ENCODE measurements at regions not wholly inside any gene's neighbourhood (a gene's known extent, or its start where the extent isn't known, plus 50 kb on each side); places are given as distances from the start of the nearest gene placed in this dataset.

- Histone ChIP-seq H3K27ac (ENCODE audit: low read length) (no peak overlapping the region), H3K4me3 (ENCODE audit: low read length) (no peak overlapping the region), H3F3A (ENCODE audit: insufficient read depth, low read length) (no peaks in the 10 kb centered on the region), H3K27me3 (replicated peaks; ENCODE audit: insufficient read depth, low read length) (no peaks in the 10 kb centered on the region), H2AFZ (ENCODE audit: low read length) (no peak overlapping the region), H3K4me1 (ENCODE audit: low read length) (no peaks in the 10 kb centered on the region), H3K79me2 (ENCODE audit: low read length) (no peaks in the 10 kb centered on the region), H3K36me3 (replicated peaks; ENCODE audit: insufficient read depth, low read length) (no peaks in the 10 kb centered on the region), H4K20me1 (ENCODE audit: insufficient read depth, low read length) (no peaks in the 10 kb centered on the region), H3K9ac (ENCODE audit: low read length) (no peak overlapping the region), H3K9me2 (replicated peaks; ENCODE audit: insufficient read depth, low read length) (no peaks in the 10 kb centered on the region), H3K9me3 (replicated peaks; ENCODE audit: insufficient read depth, low read length) (no peaks in the 10 kb centered on the region), H3K4me2 (ENCODE audit: low read depth, low read length) (no peak overlapping the region)
- DNase-seq: no peak
- no peak for TF ChIP-seq EZH2phosphoT487 (IDR thresholded peaks at IDR 0.05; ENCODE audit: low read length)
- TF ChIP-seq, protein P1, sequence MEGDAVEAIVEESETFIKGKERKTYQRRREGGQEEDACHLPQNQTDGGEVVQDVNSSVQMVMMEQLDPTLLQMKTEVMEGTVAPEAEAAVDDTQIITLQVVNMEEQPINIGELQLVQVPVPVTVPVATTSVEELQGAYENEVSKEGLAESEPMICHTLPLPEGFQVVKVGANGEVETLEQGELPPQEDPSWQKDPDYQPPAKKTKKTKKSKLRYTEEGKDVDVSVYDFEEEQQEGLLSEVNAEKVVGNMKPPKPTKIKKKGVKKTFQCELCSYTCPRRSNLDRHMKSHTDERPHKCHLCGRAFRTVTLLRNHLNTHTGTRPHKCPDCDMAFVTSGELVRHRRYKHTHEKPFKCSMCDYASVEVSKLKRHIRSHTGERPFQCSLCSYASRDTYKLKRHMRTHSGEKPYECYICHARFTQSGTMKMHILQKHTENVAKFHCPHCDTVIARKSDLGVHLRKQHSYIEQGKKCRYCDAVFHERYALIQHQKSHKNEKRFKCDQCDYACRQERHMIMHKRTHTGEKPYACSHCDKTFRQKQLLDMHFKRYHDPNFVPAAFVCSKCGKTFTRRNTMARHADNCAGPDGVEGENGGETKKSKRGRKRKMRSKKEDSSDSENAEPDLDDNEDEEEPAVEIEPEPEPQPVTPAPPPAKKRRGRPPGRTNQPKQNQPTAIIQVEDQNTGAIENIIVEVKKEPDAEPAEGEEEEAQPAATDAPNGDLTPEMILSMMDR (IDR thresholded peaks at IDR 0.05; ENCODE audit: low read length): no peak
- TF ChIP-seq EZH2 (optimal IDR thresholded peaks at IDR 0.05; ENCODE audit: low read depth, low read length): no peak
Measured at GRCh38 chr2:200221055-200221955, 85.2 kb upstream of the SPATS2L start.

GRCh38 chr2:200222791-200223190 lies 83.7 kb upstream of the SPATS2L start:
- no peaks in the 10 kb centered on the region for H3F3A ChIP-seq (ENCODE audit: insufficient read depth, low read length)
- H3K9me3 ChIP-seq (replicated peaks; ENCODE audit: insufficient read depth, low read length): no peaks in the 10 kb centered on the region
- H3K27me3 ChIP-seq (replicated peaks; ENCODE audit: insufficient read depth, low read length): no peaks in the 10 kb centered on the region
- no peaks in the 10 kb centered on the region for H3K79me2 ChIP-seq (ENCODE audit: low read length)
- TF ChIP-seq, protein P1 (IDR thresholded peaks at IDR 0.05; ENCODE audit: low read length): no peak
- no peak for TF ChIP-seq EZH2 (optimal IDR thresholded peaks at IDR 0.05; ENCODE audit: low read depth, low read length)
- TF ChIP-seq EZH2phosphoT487 (IDR thresholded peaks at IDR 0.05; ENCODE audit: low read length): no peak
- H3K4me2 ChIP-seq (ENCODE audit: low read depth, low read length): no peak overlapping the region
- H3K27ac ChIP-seq (ENCODE audit: low read length): no peak overlapping the region
- H3K9me2 ChIP-seq (replicated peaks; ENCODE audit: insufficient read depth, low read length): no peaks in the 10 kb centered on the region
- no peaks in the 10 kb centered on the region for H4K20me1 ChIP-seq (ENCODE audit: insufficient read depth, low read length)
- no peak overlapping the region for H3K9ac ChIP-seq (ENCODE audit: low read length)
- no peaks in the 10 kb centered on the region for H3K36me3 ChIP-seq (replicated peaks; ENCODE audit: insufficient read depth, low read length)
- no peak overlapping the region for H3K4me3 ChIP-seq (ENCODE audit: low read length)
- no peak for DNase-seq
- H3K4me1 ChIP-seq (ENCODE audit: low read length): no peaks in the 10 kb centered on the region
- H2AFZ ChIP-seq (ENCODE audit: low read length): no peak overlapping the region

GRCh38 chr2:200223205-200223784 lies 83.2 kb upstream of the SPATS2L start:
- H3K4me3 ChIP-seq (ENCODE audit: low read length): no peak overlapping the region

More at GRCh38 chr2:200223205-200223784, 83.2 kb upstream of the SPATS2L start:
- no peak for DNase-seq
- Histone ChIP-seq H3K27me3 (replicated peaks; ENCODE audit: insufficient read depth, low read length) (no peaks in the 10 kb centered on the region), H3K9ac (ENCODE audit: low read length) (no peak overlapping the region), H2AFZ (ENCODE audit: low read length) (no peak overlapping the region), H3K36me3 (replicated peaks; ENCODE audit: insufficient read depth, low read length) (no peaks in the 10 kb centered on the region), H3K9me2 (replicated peaks; ENCODE audit: insufficient read depth, low read length) (no peaks in the 10 kb centered on the region), H4K20me1 (ENCODE audit: insufficient read depth, low read length) (no peaks in the 10 kb centered on the region), H3K4me1 (ENCODE audit: low read length) (no peaks in the 10 kb centered on the region), H3K9me3 (replicated peaks; ENCODE audit: insufficient read depth, low read length) (no peaks in the 10 kb centered on the region), H3F3A (ENCODE audit: insufficient read depth, low read length) (no peaks in the 10 kb centered on the region), H3K27ac (ENCODE audit: low read length) (no peak overlapping the region), H3K79me2 (ENCODE audit: low read length) (no peaks in the 10 kb centered on the region), H3K4me2 (ENCODE audit: low read depth, low read length) (no peak overlapping the region)
- TF ChIP-seq EZH2phosphoT487 (IDR thresholded peaks at IDR 0.05; ENCODE audit: low read length) (no peak), EZH2 (optimal IDR thresholded peaks at IDR 0.05; ENCODE audit: low read depth, low read length) (no peak)
- TF ChIP-seq, protein P1 (IDR thresholded peaks at IDR 0.05; ENCODE audit: low read length): no peak
